DMS53 treated with DMSO at 0.1 percent for 48 hours (cell line): ENCODE measurements at regions not wholly inside any gene's neighbourhood (a gene's known extent, or its start where the extent isn't known, plus 50 kb on each side); places are given as distances from the start of the nearest gene placed in this dataset.
"Not testable (repeated sequence)": the region's sequence is repeated elsewhere in the genome, so short reads cannot be mapped to it uniquely, and the experiment has no call there.

ENCODE experiments used
- DNase-seq: peaks from one replicate; lab custom pipeline; 2025; ENCODE audit not compliant: unreplicated experiment; lab: John Stamatoyannopoulos, UW

DNA sequence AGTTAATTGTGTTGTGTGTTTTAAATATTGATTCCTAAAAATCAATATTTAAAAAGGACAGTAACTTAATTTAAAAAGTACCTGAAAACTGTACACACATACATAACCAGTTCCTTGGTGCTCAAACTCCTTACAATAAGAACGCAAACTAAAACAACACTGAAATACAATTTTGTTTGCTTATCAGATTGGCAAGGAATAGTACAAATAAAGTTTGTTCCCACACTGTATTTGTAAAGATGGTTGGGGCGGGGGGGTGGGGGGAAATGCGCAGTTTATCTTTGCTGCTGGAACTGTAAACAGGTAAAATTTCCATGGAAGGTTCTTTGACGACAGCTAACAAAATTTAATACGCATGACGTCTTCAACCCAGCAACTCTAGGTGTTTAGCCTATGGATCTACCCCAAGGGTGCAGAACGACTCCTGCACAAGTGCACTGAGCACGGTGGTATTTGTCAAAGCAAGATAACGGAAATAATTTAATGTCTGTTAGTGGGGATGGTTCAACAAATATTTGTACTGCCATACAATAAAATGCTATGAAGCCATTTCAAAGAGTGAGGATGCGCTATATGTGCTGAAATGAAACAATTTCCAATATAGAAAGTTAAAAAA is 96.5 kb downstream of the ING1 start:
- no peak for DNase-seq

DNA sequence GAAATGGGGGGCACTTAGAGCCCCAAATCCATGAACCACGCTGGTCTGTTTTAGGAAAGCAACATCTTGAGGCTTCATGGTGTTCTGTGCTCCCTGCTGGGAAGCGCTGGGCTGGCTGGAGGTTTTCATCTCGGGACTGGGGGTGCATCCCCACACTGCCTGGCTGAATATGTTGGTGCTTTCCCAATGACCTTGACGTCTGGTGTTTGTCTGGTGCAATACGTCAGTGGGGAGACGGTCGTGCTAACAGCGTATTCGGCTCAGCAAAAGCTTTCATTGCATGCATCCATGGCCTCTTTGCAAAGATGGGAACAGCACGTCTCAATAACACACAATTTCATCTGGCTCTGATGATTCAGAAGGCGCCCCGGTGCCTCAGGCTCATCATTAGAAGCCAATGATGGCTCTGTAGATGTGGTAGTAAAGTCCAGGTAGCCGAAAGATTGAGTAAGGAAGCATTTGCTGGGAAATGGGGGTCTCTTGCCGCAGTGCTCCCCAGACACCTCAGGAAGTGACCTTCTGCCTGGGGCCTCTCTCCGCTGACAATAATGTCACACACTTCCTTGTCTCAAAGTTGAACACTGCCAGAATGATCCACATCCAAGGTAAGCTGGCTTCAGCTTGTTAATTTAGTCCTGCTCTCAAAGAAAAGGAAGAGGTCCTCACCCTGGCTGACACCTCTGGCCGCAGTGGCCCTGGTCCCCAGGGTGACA is 97.7 kb downstream of the ING1 start:
- no peak for DNase-seq

DNA sequence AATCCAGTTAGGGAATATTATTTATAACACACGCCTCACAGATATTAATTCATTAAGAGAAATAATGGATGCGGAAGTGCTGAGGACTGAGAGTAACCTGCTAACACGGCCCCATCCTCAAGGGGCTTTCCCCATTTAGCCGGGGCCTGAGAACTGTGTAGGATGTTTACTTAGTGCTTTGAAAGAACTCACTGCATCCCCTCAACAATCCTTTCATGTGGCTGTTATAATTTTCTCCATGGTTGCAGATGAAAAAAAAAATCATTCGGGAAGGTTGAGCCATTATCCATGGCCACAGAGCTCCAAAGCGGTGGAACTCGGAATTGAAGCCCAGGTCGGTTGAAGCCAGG is 98.2 kb downstream of the ING1 start:
- no peak for DNase-seq

DNA sequence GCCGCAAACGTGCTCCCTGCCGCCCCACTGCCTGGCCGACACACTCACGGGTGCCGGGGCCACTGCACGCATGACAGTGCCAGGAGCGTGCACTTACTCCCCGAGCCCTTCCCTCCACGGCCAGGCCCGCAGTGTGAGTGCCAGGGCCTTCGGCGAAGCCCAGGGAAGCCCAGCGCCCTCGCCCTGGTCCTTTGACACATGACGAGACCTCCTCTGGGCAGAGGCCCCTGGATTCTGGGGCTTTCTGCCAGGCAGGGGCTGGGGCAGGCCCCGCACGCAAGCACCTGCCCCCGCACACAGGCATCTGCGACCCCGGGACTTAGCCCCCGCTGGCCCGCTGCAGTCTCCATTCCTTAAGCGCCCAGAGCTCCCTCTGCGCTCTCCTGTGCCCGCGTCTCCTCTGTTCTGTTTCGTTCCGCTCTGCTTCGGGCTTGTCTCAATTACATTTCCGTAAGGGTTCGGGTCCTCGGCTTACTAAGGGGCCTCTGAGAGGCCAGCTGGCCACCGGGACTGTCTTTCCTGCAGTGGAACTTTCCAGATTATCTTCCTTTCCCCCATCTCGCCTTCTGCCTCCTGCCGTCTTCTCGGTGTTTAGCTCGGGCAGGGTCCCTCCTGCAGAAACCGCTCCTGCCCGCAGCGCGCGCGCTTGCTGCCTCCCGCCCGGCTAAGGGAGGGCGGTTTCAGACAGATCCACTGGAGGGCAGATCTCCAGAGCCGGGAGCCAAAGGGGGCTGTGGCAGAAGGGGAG is 98.8 kb downstream of the ING1 start:
- DNase-seq, result no peak

DNA sequence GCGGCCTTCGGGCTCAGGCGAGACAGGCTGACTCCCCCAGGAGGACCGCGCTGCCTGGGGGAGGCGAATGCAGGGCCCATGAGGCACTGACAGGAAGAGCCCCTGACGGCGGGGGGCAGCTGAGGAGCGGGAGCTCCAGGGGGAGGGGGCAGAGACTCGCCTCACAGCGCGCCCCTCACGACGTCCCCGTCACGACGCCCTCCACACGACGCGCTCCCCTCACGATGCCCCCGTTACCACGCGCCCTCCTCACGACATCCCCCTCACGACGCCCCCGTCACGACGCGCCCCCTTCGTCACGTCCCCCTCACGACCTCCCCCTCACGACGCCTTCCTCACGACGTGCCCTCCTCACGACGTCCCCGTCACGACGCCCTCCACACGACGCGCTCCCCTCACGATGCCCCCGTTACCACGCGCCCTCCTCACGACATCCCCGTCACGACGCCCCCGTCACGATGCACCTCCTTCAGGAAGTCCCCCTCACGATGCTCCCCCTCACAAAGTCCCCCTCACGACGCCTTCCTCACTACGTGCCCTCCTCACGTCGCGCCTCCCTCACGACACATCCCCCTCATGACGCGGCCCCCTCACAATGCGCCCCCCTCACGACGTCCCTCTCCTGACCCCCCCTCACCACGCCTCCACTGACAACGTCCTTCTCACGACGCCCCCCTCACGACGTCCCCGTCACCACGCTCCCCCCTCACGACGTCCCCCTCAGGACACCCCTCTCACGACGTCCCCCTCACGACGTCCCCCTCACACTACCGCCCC is 99.6 kb downstream of the ING1 start:
- DNase-seq, result no peak

DNA sequence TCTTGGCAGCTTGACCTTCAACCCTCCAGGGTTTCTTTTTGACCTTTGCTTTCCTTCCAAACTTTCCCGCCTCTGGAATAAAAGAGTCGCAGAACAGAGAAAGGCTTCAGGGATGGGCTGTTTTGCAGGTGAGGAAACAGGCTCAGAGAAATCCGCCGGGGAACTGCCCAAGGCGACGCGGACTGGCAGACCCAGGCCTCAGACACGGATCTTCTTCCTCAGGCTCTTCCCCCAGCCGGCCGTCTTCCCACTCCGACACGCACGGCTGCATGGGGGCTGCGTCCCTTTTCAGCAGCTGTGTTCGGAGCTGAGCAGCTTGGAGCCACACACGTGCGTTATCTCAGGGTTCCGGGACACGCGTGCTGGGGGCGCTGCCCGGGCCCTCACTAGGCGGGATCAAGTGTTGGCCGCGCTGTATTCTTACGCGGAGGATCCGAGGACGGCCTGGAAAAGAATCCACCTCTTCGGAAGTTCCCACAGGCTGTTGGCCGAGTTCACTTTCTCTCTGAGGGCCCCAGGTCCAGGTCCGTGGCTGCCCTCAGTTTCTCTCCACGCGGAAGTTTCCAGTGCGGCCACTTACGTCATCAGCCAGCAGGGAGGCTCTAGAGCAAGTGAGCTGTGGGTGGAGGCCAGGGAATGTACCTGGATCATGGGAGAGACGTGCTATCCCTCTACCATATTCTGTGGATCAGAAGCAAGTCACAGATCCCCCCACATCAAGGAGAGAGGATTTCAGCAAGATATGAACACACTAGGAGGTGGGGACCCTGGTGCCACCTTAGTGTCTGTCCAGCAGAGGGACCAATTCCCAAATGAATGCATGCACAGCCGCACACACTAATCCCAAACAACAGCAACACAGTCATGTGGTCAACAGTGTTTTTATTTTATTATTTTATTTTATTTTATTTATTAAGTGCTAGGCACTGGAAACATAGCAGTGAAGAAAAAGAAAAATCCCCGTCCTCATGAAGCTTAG is 100.4 kb downstream of the ING1 start:
- no peak for DNase-seq

DNA sequence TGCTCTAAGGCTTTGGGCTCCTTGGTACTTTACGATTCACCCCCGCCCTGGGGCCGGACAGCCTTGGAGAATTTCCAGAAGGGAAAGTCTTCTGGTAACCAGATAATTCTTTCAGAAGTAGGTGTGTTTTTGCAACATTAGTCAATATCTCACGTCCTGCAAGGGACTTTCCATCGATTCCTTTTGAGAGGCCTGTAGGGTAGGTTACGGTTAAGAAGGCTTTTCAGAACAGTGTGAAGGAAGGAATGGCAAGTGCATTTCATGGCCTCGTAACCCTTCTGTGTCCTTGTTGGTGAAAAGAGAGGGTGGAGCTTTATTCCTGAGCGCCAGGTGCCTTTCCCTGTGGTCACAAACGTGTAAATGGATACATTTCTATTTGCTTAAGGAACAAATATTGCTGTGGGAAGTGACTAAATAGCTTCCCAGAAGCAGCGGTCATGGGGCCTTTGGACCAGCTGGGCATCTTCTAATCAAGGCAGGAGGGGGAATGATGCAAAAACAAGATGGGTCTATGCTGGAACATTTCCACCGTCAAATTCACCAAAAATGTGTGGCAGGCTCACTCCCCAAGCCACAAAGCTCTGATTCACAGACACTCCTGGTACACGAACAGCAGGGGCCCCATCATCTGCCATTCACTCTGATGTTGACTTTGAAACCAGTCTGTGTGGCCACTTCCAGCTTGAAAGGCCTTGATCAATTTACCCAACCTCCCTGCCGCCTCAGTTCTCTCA is 99.2 kb downstream of the ANKRD10 start:
- peak; percentile 42 for DNase-seq

DNA sequence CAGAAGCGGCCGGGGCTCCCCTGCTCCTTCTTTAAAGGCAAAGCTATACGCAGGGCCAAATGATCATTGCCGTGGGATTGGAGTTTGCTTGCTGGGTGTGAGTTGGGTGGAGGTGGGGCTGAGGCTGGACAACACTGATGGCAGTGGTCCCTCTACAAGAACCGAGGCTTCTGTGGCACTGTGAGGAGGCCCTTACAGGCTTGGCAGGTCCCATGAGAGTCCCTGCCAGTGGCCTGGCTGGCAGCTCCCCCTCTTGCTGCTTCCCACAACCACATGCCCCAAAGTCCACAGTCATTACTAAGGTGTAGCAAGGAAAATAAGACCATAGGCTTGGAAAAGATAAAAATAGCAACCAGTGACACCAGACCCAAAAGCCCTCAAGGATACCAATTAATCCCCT is 98.4 kb downstream of the ANKRD10 start:
- DNase-seq, result no peak

DNA sequence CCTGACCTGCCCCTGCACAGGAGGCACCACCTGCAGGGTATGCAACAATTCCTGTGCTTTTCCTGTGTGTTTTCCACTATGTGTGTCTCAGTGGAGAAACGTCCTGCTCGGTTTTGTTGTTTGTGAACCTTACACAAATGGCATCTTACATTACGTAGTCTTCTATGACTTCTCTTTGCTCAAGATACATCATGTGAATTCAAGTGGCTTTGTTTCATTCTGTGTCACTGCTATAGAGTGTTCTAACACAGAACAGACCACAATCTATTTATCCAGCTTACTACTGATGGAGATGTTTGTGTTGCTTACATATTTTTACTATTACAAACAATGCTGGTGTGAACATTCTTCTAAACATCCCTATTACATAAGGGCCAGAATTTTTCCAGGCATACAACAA is 97.7 kb downstream of the ANKRD10 start:
- no peak for DNase-seq

DNA sequence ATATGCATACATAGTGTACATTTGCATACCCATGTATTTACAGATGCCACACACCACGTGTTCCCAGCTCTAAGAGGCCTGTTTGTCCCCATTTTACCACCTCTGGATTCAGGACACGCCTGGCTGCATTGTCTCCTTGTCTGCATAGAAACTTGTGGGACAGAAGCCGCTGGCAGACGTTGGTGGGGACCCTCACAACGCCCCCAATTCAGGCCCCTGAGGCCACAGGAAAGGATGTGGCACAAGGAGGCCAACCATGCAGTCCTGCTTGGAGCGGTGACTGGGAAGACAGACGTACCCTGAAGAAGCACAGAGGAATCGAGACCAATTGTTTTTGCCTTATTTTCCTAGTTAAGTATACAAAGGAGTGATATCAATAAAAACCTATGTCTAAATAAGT is 96.1 kb downstream of the ANKRD10 start:
- no peak for DNase-seq

DNA sequence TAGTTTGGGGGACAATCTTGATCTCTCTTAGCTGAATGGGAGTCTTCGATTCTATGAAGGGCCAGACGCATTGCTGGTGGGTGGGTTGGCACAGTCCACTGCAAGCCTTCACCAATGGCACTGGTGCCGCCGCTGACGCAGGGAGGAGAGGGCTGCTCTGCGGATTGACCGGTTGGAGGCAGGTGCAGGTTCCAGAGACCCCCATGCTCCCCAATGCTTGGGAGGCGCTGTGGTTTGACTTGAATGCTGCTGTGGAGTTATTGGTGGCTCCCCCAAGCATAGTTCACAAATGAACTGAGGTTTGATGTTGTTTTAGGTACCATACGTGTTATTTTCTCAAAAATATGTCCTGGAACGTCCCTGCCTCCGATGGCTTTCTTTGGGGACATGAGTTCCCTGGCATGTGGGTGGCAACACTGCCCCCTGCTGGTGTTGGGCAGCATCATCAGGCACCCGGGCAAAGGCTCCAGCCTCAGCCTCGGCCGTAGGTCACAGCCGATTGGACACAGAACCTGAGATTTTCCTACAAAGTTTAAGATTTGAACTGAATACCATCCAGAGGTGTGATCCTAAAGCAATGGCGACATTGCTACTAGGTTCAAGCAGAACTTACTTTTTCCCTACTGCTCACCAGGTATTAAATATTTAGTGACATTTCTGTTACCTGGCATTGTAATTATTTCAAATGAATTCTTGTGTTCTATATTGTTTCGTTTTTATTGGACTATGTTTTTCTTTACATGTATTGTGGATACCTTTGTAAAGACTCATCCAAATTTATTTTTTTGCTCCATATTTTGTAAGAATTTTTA is 95.5 kb downstream of the ANKRD10 start:
- peak; percentile 4 for DNase-seq

DNA sequence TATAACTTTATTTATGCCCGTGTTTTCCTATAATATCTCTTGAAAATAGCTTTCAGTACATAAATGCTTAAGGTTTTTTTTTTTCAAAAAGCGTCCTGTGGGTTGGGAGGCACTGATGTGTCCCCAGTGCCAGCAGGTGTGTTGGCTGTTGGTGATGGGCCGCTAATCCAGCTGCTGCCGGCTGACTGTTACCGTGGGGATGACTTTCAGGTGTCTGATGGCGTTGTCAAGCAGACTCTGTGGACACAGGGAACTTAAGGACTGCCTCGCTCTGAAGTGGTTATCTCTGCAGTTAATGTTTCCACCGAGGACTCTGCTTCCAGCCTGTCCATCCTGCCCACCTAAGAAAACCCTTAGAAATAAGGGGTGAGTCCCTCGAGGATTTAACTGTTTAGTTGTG is 94.5 kb downstream of the ANKRD10 start:
- peak; percentile 38 for DNase-seq

DNA sequence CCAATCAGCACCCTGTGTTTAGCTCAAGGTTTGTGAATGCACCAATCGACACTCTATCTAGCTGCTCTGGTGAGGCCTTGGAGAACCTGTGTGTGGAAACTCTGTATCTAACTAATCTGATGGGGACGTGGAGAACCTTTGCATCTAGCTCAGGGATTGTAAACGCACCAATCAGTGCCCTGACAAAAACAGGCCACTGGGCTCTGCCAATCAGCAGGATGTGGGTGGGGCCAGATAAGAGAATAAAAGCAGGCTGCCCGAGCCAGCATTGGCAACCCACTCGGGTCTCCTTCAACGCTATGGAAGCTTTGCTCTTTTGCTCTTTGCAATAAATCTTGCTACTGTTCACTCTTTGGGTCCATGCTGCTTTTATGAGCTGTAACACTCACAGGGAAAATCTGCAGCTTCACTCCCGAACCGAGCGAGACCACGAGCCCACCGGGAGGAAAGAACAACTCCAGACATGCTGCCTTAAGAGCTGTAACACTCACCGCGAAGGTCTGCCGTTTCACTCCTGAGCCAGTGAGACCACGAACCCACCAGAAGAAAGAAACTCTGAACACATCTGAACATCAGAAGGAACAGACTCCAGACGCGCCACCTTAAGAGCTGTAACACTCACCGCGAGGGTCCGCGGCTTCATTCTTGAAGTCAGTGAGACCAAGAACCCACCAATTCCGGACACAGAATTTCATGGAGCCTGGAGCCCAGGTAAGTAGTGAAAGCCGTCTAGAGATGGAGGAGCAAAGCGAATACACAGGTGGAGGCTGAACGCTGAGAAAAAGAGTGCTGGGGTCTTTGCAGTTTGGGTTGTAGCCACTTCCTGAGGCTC is 92.8 kb downstream of the ANKRD10 start:
- DNase-seq, result not testable (repeated sequence)

DNA sequence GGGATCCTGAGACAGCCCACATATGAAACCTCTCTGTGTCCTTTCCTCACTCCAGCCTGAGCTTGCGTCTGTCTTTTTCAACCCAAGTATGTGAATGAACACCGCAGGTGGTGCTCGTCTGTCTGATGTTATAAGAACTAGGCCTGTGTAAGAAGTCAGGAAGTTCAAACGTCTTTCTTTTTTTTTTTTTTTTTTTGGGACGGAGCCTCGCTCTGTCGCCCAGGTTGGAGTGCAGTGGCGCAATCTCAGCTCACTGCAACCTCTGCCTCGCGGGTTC is 92.3 kb downstream of the ANKRD10 start:
- DNase-seq, result no peak

DNA sequence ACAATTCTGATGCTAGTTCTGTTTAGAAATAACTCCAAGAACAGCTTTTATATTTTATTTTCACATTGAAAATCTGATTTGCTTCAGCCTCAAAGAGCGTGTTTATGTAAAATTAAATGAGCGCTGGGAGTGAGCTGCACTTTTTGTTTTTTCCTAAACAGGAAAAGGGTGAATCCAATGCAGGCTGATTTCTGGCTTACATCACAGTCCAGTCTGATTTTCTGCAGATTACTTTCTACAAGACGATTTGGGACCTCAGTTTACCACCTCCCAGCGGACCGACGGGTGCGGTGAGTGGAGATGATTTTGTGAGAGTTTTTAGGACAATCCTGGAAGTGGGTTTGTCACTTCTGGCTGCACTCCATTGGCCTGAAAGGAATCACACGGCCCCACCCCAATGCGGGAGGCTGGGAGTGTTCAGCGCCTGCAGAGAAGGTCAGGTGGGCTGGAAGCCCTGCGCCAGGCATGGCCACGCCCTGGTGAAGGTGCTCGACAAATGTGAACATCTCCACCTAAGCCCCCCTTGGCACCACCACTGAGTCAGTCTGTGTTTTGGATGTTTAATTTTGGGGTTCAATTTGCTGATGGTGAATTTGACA is 90.1 kb downstream of the ANKRD10 start:
- DNase-seq, result no peak

DNA sequence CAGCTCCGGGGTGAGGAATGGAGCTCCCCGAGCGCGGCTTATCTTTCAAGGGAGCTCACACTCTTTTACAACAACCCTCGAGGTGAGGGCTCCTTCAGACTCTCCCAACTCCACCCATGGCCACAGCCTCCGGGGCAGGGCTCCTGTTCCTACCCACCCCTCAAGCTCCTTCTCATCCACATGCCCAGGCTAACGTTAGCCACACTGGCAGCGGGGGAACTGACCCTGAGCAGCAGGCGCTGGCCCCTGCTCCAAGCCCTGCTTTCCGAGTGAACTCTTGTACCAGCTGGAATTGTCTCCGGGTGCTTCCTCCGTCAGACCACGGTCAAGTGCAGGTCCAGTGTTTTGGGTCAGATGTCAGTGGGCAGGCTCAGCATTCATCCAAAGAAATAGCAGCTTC is 89.4 kb downstream of the ANKRD10 start:
- DNase-seq, result no peak

DNA sequence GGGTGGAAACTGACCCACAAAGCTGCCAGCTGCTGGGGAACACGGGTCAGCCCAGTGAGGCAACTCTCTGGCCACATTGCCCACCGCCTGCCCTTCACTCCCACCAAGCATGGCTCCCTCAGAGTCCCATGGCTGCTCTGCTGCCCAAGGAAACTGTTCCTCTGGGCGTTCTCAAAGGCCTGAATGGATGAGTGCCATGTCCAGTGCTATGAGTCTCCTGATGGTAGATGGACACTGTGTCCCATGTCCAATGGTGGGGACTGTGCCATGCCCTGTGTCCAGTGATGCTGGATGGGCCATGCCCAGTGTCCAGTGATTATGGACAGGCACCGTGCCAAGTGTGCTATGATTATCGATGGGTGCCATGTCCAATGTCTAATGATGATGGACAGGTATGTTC is 88.8 kb downstream of the ANKRD10 start:
- DNase-seq, result no peak
